ENCODE measurements at regions not wholly inside any gene's neighbourhood (a gene's known extent, or its start where the extent isn't known, plus 50 kb on each side); places are given as distances from the start of the nearest gene placed in this dataset.
"Not testable (repeated sequence)": the region's sequence is repeated elsewhere in the genome, so short reads cannot be mapped to it uniquely, and the experiment has no call there.

DNA sequence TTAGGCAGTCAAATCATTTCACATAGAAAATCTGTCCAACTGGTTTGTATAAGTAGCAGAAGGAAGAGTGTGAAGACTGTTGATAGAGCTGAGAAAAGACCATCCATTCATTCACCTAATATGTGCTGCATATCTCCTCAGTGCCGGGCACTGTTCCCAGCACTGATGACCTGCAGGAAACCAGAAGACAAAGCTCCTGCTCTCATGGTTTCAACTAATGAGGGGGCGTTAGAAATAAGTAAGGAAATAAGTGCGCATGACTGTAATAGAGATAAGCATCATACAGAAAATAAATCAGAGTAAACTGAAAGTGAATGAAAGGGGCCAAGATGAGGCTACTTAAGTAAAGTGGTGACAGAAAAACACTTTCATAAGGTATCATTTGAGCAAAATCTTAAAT, 427.5 kb upstream of the CDH20 start:
- no peaks in the 10 kb centered on the region for H3K36me3 ChIP-seq
- no peak for ATAC-seq
- intact Hi-C loops (cut with DNase I): no loop called here
- no peak for FAIRE-seq
- no peaks in the 10 kb centered on the region for H3K4me1 ChIP-seq
- WGBS, 2 donors: 42 to 57% methylated on average over 3 of the region's 3 CpGs
- TF ChIP-seq, protein P1, sequence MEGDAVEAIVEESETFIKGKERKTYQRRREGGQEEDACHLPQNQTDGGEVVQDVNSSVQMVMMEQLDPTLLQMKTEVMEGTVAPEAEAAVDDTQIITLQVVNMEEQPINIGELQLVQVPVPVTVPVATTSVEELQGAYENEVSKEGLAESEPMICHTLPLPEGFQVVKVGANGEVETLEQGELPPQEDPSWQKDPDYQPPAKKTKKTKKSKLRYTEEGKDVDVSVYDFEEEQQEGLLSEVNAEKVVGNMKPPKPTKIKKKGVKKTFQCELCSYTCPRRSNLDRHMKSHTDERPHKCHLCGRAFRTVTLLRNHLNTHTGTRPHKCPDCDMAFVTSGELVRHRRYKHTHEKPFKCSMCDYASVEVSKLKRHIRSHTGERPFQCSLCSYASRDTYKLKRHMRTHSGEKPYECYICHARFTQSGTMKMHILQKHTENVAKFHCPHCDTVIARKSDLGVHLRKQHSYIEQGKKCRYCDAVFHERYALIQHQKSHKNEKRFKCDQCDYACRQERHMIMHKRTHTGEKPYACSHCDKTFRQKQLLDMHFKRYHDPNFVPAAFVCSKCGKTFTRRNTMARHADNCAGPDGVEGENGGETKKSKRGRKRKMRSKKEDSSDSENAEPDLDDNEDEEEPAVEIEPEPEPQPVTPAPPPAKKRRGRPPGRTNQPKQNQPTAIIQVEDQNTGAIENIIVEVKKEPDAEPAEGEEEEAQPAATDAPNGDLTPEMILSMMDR (IDR thresholded peaks at IDR 0.05): no peak
- no peak overlapping the region for H3K27ac ChIP-seq
- H3K4me3 ChIP-seq: no peak overlapping the region
- no peaks in the 10 kb centered on the region for H3K9me3 ChIP-seq
- H3K27me3 ChIP-seq: no peaks in the 10 kb centered on the region
- no peak for DNase-seq

DNA sequence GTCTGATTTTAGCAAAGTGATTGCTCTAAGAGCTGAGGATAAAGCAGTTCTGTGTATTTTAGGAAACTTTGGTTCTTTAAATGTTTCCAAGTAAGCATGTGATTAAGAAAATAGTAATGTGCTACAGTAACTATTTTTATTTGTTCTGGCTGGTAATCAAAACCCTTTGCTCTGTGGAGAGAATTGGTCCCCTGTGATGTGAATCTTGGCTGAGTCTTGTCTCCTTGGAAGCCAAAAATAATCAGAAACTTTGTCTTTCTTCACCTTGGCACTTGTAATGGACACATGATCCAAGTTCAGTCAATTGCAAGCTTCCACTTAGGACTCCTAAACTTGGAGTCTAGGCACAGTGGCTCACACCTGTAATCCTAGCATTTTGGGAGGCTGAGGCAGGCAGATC, 422.7 kb upstream of the CDH20 start:
- DNase-seq (no peak), FAIRE-seq (no peak), ATAC-seq (no peak)
- no peak overlapping the region for H3K4me3 ChIP-seq
- no peaks in the 10 kb centered on the region for H3K36me3 ChIP-seq
- no peak overlapping the region for H3K27ac ChIP-seq
- no peaks in the 10 kb centered on the region for H3K27me3 ChIP-seq
- TF ChIP-seq, protein P1 (IDR thresholded peaks at IDR 0.05): no peak
- no peaks in the 10 kb centered on the region for H3K9me3 ChIP-seq
- no peaks in the 10 kb centered on the region for H3K4me1 ChIP-seq
- intact Hi-C loops (cut with DNase I): no loop called here

DNA sequence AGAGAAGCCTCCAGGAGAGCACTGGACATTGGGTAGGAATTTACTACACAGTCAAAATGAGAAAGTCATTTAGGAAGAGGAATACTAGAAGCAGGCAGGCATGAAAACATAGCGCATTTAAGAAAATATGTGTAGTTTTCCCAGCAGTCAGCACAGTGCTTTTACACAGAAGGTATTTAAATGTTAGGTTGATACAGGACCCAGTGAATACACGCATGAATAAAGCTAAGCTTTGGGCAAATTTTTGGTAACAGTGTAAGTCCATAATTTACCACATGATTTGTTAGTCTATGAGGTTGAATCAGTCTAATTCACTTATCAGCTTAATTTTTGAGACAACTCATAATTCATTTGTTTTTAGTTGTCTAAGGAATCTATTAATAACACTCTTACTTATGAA, 421.7 kb upstream of the CDH20 start:
- Histone ChIP-seq H3K4me3 (no peak overlapping the region), H3K4me1 (no peaks in the 10 kb centered on the region), H3K27me3 (no peaks in the 10 kb centered on the region), H3K27ac (no peak overlapping the region), H3K9me3 (no peaks in the 10 kb centered on the region), H3K36me3 (no peaks in the 10 kb centered on the region)
- DNase-seq: no peak
- intact Hi-C loops (cut with DNase I): no loop called here
- ATAC-seq: no peak
- TF ChIP-seq, protein P1 (IDR thresholded peaks at IDR 0.05): no peak
- WGBS, 2 donors: 66 to 68% methylated on average over 2 of the region's 2 CpGs
- no peak for FAIRE-seq

DNA sequence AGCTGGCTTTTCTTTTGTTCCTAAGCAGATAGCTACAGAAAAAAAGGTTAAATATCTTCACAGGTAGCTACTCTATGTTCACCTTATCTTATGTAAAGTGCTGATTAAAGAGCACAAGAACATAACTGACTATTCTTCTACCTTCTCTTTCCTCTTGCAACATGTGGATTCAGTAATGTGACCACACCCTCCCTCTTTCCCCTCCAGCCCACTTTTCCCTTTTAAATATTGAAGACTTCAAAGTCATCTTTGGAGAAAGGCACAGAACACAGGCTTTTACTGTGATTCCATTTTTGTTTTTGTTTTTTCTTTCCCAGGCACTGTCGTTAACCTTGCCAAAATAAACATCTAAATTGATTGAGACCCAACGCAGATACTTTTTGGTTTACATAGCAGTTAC, 418.1 kb upstream of the CDH20 start:
- Histone ChIP-seq H3K27ac (no peak overlapping the region), H3K4me1 (no peaks in the 10 kb centered on the region), H3K27me3 (no peaks in the 10 kb centered on the region), H3K4me3 (no peak overlapping the region), H3K36me3 (no peaks in the 10 kb centered on the region), H3K9me3 (no peaks in the 10 kb centered on the region)
- WGBS, 2 donors: 10% methylated on average over 2 of the region's 2 CpGs
- DNase-seq (no peak), FAIRE-seq (no peak), ATAC-seq (no peak)
- intact Hi-C loops (cut with DNase I): no loop called here
- TF ChIP-seq, protein P1 (IDR thresholded peaks at IDR 0.05): no peak

DNA sequence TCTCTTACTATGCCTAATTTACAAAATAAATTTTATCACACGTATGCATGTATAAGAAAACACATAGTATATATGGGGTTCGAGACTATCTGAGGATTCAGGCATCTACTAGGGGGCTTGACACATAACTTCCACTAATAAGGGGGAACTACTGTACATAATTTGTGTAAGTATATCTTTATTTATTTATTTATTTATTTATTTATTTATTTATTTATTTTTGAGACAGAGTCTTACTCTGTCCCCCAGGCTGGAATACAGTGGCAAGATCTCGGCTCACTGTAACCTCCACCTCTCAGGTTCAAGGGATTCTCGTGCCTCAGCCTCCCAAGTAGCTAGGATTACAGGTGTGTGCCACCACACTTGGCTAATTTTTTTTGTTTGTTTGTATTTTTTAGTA, 414.4 kb upstream of the CDH20 start:
- H3K36me3 ChIP-seq; intact Hi-C loops (cut with DNase I): not testable (repeated sequence)
- WGBS, 2 donors: 61 to 78% methylated on average over 4 of the region's 4 CpGs

DNA sequence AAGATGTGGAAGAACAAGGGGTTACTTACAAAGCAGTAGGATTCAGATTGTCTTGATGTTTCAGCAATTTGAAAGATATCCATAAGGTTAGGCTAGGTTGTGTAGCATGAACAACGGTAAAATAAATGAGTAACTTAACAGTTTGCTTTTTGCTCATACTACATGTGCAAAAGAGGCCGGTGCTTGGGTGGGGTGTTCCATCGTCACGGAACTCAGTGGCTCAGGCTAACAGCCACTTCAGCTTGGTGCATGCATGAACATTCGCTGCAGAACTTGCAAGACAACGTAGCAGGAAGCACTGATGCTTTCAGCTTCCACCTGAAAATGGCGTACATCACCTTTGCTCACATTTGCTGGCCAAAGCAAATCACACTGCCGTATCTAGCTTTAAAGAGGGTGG, 407.3 kb upstream of the CDH20 start:
- H3K4me3 ChIP-seq: no peak overlapping the region
- DNase-seq (no peak), ATAC-seq (no peak), FAIRE-seq (no peak)
- no peaks in the 10 kb centered on the region for H3K4me1 ChIP-seq
- H3K27me3 ChIP-seq: no peaks in the 10 kb centered on the region
- WGBS, 2 donors: 72 to 85% methylated on average over 8 of the region's 8 CpGs
- H3K36me3 ChIP-seq: no peaks in the 10 kb centered on the region
- TF ChIP-seq, protein P1 (IDR thresholded peaks at IDR 0.05): no peak
- no peak overlapping the region for H3K27ac ChIP-seq
- no peaks in the 10 kb centered on the region for H3K9me3 ChIP-seq
- intact Hi-C loops (cut with DNase I): no loop called here

More for the DNA sequence above, 414.4 kb upstream of the CDH20 start:
- not testable (repeated sequence) for H3K27ac ChIP-seq, H3K4me1 ChIP-seq, FAIRE-seq, DNase-seq, H3K27me3 ChIP-seq, H3K9me3 ChIP-seq, ATAC-seq, H3K4me3 ChIP-seq
